ENCODE measurements at regions not wholly inside any gene's neighbourhood (a gene's known extent, or its start where the extent isn't known, plus 50 kb on each side); places are given as distances from the start of the nearest gene placed in this dataset.

GRCh38 chr9:21689854-21690253 is 112.6 kb upstream of the MTAP start:
- peak in 1 of 2 donors; percentile 27 for DNase-seq (ENCODE audit: low read depth in 1 of 2, low spot score in 1 of 2)
- no peak for TF ChIP-seq CTCF (IDR thresholded peaks at IDR 0.05; ENCODE audit: low read depth, low read length)

GRCh38 chr9:21690561-21690960 is 111.9 kb upstream of the MTAP start:
- Histone ChIP-seq H3K4me3 (no peak overlapping the region), H3K36me3 (no peaks in the 10 kb centered on the region), H3K9me3 (ENCODE audit: low read depth) (no peaks in the 10 kb centered on the region), H3K4me1 (ENCODE audit: low read depth) (no peaks in the 10 kb centered on the region), H3K27ac (no peak overlapping the region), H3K27me3 (peaks cover 13% of the 10 kb centered on the region)
- no peak for TF ChIP-seq CTCF (IDR thresholded peaks at IDR 0.05; ENCODE audit: low read depth, low read length)
- peak in 1 of 2 donors; percentile 55 for DNase-seq (ENCODE audit: low read depth in 1 of 2, low spot score in 1 of 2)

More at GRCh38 chr9:21689854-21690253, 112.6 kb upstream of the MTAP start:
- H3K36me3 ChIP-seq = no peaks in the 10 kb centered on the region
- no peak overlapping the region for H3K27ac ChIP-seq
- H3K4me1 ChIP-seq (ENCODE audit: low read depth) = no peaks in the 10 kb centered on the region
- peaks cover 13% of the 10 kb centered on the region for H3K27me3 ChIP-seq
- no peaks in the 10 kb centered on the region for H3K9me3 ChIP-seq (ENCODE audit: low read depth)
- no peak overlapping the region for H3K4me3 ChIP-seq

GRCh38 chr9:21692390-21692789 is 110.0 kb upstream of the MTAP start:
- no peaks in the 10 kb centered on the region for H3K9me3 ChIP-seq (ENCODE audit: low read depth)
- no peak for TF ChIP-seq CTCF (IDR thresholded peaks at IDR 0.05; ENCODE audit: low read depth, low read length)
- no peaks in the 10 kb centered on the region for H3K4me1 ChIP-seq (ENCODE audit: low read depth)
- H3K27me3 ChIP-seq = peaks cover 13% of the 10 kb centered on the region
- no peak overlapping the region for H3K4me3 ChIP-seq
- no peak for DNase-seq (ENCODE audit: low read depth in 1 of 2, low spot score in 1 of 2)
- no peaks in the 10 kb centered on the region for H3K36me3 ChIP-seq
- H3K27ac ChIP-seq = no peak overlapping the region

- Histone ChIP-seq H3K4me1 (ENCODE audit: low read depth) (no peaks in the 10 kb centered on the region), H3K27me3 (peaks cover 13% of the 10 kb centered on the region), H3K36me3 (no peaks in the 10 kb centered on the region), H3K27ac (no peak overlapping the region), H3K4me3 (no peak overlapping the region), H3K9me3 (ENCODE audit: low read depth) (no peaks in the 10 kb centered on the region)
- TF ChIP-seq CTCF (IDR thresholded peaks at IDR 0.05; ENCODE audit: low read depth, low read length) = no peak
- DNase-seq (ENCODE audit: low read depth in 1 of 2, low spot score in 1 of 2) = no peak
Measured at GRCh38 chr9:21694424-21694823, 108.0 kb upstream of the MTAP start.

GRCh38 chr9:21695443-21695842 is 107.0 kb upstream of the MTAP start:
- H3K4me3 ChIP-seq = no peak overlapping the region
- no peaks in the 10 kb centered on the region for H3K9me3 ChIP-seq (ENCODE audit: low read depth)
- no peak overlapping the region for H3K27ac ChIP-seq
- H3K4me1 ChIP-seq (ENCODE audit: low read depth) = no peaks in the 10 kb centered on the region
- H3K36me3 ChIP-seq = no peaks in the 10 kb centered on the region
- H3K27me3 ChIP-seq = peaks cover 13% of the 10 kb centered on the region
- no peak for DNase-seq (ENCODE audit: low read depth in 1 of 2, low spot score in 1 of 2)
- TF ChIP-seq CTCF (IDR thresholded peaks at IDR 0.05; ENCODE audit: low read depth, low read length) = no peak

GRCh38 chr9:21695874-21696341 is 106.5 kb upstream of the MTAP start:
- Histone ChIP-seq H3K4me3 (no peak overlapping the region), H3K27me3 (peaks cover 12% of the 10 kb centered on the region), H3K36me3 (no peaks in the 10 kb centered on the region), H3K9me3 (ENCODE audit: low read depth) (no peaks in the 10 kb centered on the region), H3K27ac (no peak overlapping the region), H3K4me1 (ENCODE audit: low read depth) (no peaks in the 10 kb centered on the region)
- TF ChIP-seq CTCF (IDR thresholded peaks at IDR 0.05; ENCODE audit: low read depth, low read length) = no peak
- no peak for DNase-seq (ENCODE audit: low read depth in 1 of 2, low spot score in 1 of 2)
